Glutamatergic neuron (in vitro differentiated cells): ENCODE measurements at regions not wholly inside any gene's neighbourhood (a gene's known extent, or its start where the extent isn't known, plus 50 kb on each side); places are given as distances from the start of the nearest gene placed in this dataset.

Experiments used
- DNase-seq: peaks from one replicate; pipeline ENCODE4 v3.0.0; 2022
- H3K27ac Mint-ChIP-seq: one replicate; pipeline ENCODE4 v1.8.0; 2020; ENCODE audit warnings: mild to moderate bottlenecking, mixed read lengths, inconsistent platforms; ENCODE audit not compliant: unreplicated experiment
- H3K27me3 Mint-ChIP-seq: one replicate; pipeline ENCODE4 v1.8.0; 2020; ENCODE audit warnings: mild to moderate bottlenecking, moderate library complexity, mixed read lengths, inconsistent platforms; ENCODE audit not compliant: unreplicated experiment
- H3K36me3 Mint-ChIP-seq: one replicate; pipeline ENCODE4 v1.8.0; 2020; ENCODE audit warnings: mild to moderate bottlenecking, mixed read lengths, inconsistent platforms; ENCODE audit not compliant: unreplicated experiment
- H3K4me1 Mint-ChIP-seq: one replicate; pipeline ENCODE4 v1.8.0; 2020; ENCODE audit warnings: mild to moderate bottlenecking, low read depth, mixed read lengths, inconsistent platforms; ENCODE audit not compliant: unreplicated experiment
- H3K4me3 Mint-ChIP-seq: one replicate; pipeline ENCODE4 v1.8.0; 2020; ENCODE audit warnings: mild to moderate bottlenecking, mixed read lengths, inconsistent platforms; ENCODE audit not compliant: unreplicated experiment
- H3K9me3 Mint-ChIP-seq: one replicate; pipeline ENCODE4 v1.8.0; 2020; ENCODE audit warnings: mild to moderate bottlenecking, moderate library complexity, mixed read lengths, inconsistent platforms; ENCODE audit not compliant: unreplicated experiment
- CTCF ChIP-seq: fragments of 200-600 bp; sonication (generic); IDR thresholded peaks from one replicate; pipeline ENCODE4 v1.5.0; 2021; ENCODE audit not compliant: partially characterized antibody, unreplicated experiment

- no peak overlapping the region for H3K27ac Mint-ChIP-seq
- no peak for TF ChIP-seq CTCF
- DNase-seq: no peak
- H3K9me3 Mint-ChIP-seq: no peaks in the 10 kb centered on the region
- no peaks in the 10 kb centered on the region for H3K4me1 Mint-ChIP-seq
- no peaks in the 10 kb centered on the region for H3K36me3 Mint-ChIP-seq
- H3K4me3 Mint-ChIP-seq: no peak overlapping the region
- H3K27me3 Mint-ChIP-seq: no peaks in the 10 kb centered on the region
Measured at GRCh38 chr13:107102676-107103075, 534.7 kb upstream of the ARGLU1 start.

GRCh38 chr13:107099661-107100060 is 531.7 kb upstream of the ARGLU1 start:
- no peak overlapping the region for H3K4me3 Mint-ChIP-seq
- no peak overlapping the region for H3K27ac Mint-ChIP-seq
- H3K9me3 Mint-ChIP-seq: peaks cover 2% of the 10 kb centered on the region
- no peak for DNase-seq
- no peaks in the 10 kb centered on the region for H3K36me3 Mint-ChIP-seq
- H3K4me1 Mint-ChIP-seq: no peaks in the 10 kb centered on the region
- no peak for TF ChIP-seq CTCF
- no peaks in the 10 kb centered on the region for H3K27me3 Mint-ChIP-seq

- peaks cover 2% of the 10 kb centered on the region for H3K9me3 Mint-ChIP-seq
- no peaks in the 10 kb centered on the region for H3K4me1 Mint-ChIP-seq
- H3K27ac Mint-ChIP-seq: no peak overlapping the region
- no peaks in the 10 kb centered on the region for H3K27me3 Mint-ChIP-seq
- no peak for DNase-seq
- TF ChIP-seq CTCF: no peak
- H3K4me3 Mint-ChIP-seq: no peak overlapping the region
- no peaks in the 10 kb centered on the region for H3K36me3 Mint-ChIP-seq
Measured at GRCh38 chr13:107097916-107098315, 530.0 kb upstream of the ARGLU1 start.

GRCh38 chr13:107095876-107096275 is 527.9 kb upstream of the ARGLU1 start:
- TF ChIP-seq CTCF: no peak
- Mint-ChIP-seq H3K4me3 (no peak overlapping the region), H3K27me3 (no peaks in the 10 kb centered on the region), H3K9me3 (peaks cover 2% of the 10 kb centered on the region), H3K36me3 (no peaks in the 10 kb centered on the region), H3K27ac (no peak overlapping the region), H3K4me1 (no peaks in the 10 kb centered on the region)
- no peak for DNase-seq

- no peak for TF ChIP-seq CTCF
- DNase-seq: no peak
- H3K27ac Mint-ChIP-seq: no peak overlapping the region
- no peaks in the 10 kb centered on the region for H3K36me3 Mint-ChIP-seq
- H3K9me3 Mint-ChIP-seq: peaks cover 2% of the 10 kb centered on the region
- H3K27me3 Mint-ChIP-seq: no peaks in the 10 kb centered on the region
- H3K4me1 Mint-ChIP-seq: no peaks in the 10 kb centered on the region
- H3K4me3 Mint-ChIP-seq: no peak overlapping the region
Measured at GRCh38 chr13:107091861-107092260, 523.9 kb upstream of the ARGLU1 start.
